IMR-90 (cell line): ENCODE measurements at regions not wholly inside any gene's neighbourhood (a gene's known extent, or its start where the extent isn't known, plus 50 kb on each side); places are given as distances from the start of the nearest gene placed in this dataset.

Experiments
- BHLHE40 ChIP-seq: fragments of 150-350 bp; IDR thresholded peaks from 2 replicates; pipeline ENCODE4 v1.6.1; 2016; ENCODE audit warnings: mild to moderate bottlenecking, low read depth, low read length
- CEBPB ChIP-seq: IDR thresholded peaks from 2 replicates; pipeline ENCODE4 v1.6.1; 2012; ENCODE audit warnings: low read depth, low read length, improper control_type of control experiment
- FOS ChIP-seq: fragments of 150-350 bp; IDR thresholded peaks from 2 replicates; pipeline ENCODE4 v1.6.1; 2016; ENCODE audit warnings: low read depth, low read length
- MAFK ChIP-seq: IDR thresholded peaks from 2 replicates; pipeline ENCODE4 v1.6.1; 2012; ENCODE audit warnings: low read depth, low read length, improper control_type of control experiment
- MAZ ChIP-seq: IDR thresholded peaks from 2 replicates; pipeline ENCODE4 v1.6.1; 2012; ENCODE audit warnings: low read depth, mild to moderate bottlenecking, low read length, improper control_type of control experiment, moderate library complexity, borderline replicate concordance
- MXI1 ChIP-seq: IDR thresholded peaks from 2 replicates; pipeline ENCODE4 v1.6.1; 2012; ENCODE audit warnings: low read depth, mild to moderate bottlenecking, low read length, moderate library complexity, borderline replicate concordance
- POLR2A ChIP-seq: IDR thresholded peaks from 2 replicates; pipeline ENCODE4 v1.6.1; 2012; ENCODE audit warnings: mild to moderate bottlenecking, low read depth, low read length
- RAD21 ChIP-seq: IDR thresholded peaks from 2 replicates; pipeline ENCODE4 v1.6.1; 2012; ENCODE audit warnings: low read length, improper control_type of control experiment
- RFX5 ChIP-seq: IDR thresholded peaks from 2 replicates; pipeline ENCODE4 v1.8.0; 2012; ENCODE audit warnings: low read depth, mild to moderate bottlenecking, low read length, moderate library complexity
- SMC3 ChIP-seq: fragments of 150-350 bp; IDR thresholded peaks from 2 replicates; pipeline ENCODE4 v1.6.1; 2016; ENCODE audit warnings: low read depth, mild to moderate bottlenecking, antibody characterized with exemption, low read length, moderate library complexity
- TF ChIP-seq, protein P1 (sequence below): conservative IDR thresholded peaks from 2 replicates; pipeline ENCODE4 v1.5.1; 2012; ENCODE audit warnings: mild to moderate bottlenecking, low read depth, low read length, improper control_type of control experiment
- TF ChIP-seq, protein P2 (sequence below): fragments of 150-350 bp; IDR thresholded peaks from 2 replicates; pipeline ENCODE4 v1.6.1; 2017; ENCODE audit warnings: mild to moderate bottlenecking, antibody characterized with exemption, low read length, low read depth

DNA sequence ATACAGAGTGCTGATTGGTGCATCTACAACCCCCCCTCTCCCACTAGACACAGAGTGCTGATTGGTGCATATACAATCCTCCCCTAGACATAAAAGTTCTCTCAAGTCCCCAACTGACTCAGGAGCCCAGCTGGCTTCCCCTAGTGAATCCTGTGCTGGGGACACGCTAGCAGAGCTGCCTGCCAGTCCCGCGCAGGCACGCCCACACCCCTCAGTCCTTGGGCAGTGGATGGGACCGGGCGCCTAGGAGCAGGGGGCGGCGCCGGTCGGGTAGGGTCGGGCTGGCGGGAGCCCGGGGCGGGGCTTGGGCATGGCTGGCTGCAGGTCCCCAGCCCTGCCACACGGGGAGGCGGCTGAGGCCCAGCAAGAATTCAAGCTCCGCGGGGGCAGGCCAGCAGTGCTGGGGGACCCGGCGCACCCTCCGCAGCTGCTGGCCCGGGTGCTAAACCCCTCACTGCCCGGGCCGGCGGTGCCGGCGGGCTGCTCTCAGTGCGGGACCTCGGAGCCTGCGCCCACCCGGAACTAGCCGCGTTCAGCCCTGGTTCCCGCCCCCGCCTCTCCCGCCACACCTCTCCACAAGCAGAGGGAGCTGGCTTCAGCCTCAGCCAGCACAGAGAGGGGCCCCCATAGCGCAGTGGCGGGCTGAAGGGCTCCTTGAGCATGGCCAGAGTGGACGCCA is 64.3 kb upstream of the DDHD1 start:
- TF ChIP-seq, protein P1, sequence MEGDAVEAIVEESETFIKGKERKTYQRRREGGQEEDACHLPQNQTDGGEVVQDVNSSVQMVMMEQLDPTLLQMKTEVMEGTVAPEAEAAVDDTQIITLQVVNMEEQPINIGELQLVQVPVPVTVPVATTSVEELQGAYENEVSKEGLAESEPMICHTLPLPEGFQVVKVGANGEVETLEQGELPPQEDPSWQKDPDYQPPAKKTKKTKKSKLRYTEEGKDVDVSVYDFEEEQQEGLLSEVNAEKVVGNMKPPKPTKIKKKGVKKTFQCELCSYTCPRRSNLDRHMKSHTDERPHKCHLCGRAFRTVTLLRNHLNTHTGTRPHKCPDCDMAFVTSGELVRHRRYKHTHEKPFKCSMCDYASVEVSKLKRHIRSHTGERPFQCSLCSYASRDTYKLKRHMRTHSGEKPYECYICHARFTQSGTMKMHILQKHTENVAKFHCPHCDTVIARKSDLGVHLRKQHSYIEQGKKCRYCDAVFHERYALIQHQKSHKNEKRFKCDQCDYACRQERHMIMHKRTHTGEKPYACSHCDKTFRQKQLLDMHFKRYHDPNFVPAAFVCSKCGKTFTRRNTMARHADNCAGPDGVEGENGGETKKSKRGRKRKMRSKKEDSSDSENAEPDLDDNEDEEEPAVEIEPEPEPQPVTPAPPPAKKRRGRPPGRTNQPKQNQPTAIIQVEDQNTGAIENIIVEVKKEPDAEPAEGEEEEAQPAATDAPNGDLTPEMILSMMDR, result peak; percentile 34; the same call in 1 of the 2 replicates
- TF ChIP-seq POLR2A, result no peak
- TF ChIP-seq BHLHE40, result no peak
- TF ChIP-seq MAZ, result no peak
- no peak for TF ChIP-seq RAD21
- TF ChIP-seq SMC3, result no peak
- TF ChIP-seq RFX5, result no peak
- no peak for TF ChIP-seq FOS
- TF ChIP-seq MAFK, result no peak
- no peak for TF ChIP-seq MXI1
- no peak for TF ChIP-seq CEBPB
- TF ChIP-seq, protein P2, sequence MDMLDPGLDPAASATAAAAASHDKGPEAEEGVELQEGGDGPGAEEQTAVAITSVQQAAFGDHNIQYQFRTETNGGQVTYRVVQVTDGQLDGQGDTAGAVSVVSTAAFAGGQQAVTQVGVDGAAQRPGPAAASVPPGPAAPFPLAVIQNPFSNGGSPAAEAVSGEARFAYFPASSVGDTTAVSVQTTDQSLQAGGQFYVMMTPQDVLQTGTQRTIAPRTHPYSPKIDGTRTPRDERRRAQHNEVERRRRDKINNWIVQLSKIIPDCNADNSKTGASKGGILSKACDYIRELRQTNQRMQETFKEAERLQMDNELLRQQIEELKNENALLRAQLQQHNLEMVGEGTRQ, result no peak
